NCI-H2227 (cell line): ENCODE measurements at regions not wholly inside any gene's neighbourhood (a gene's known extent, or its start where the extent isn't known, plus 50 kb on each side); places are given as distances from the start of the nearest gene placed in this dataset.

Experiments used
- DNase-seq: peaks from one replicate; lab custom pipeline; 2025; ENCODE audit not compliant: unreplicated experiment; lab: John Stamatoyannopoulos, UW

GRCh38 chr17:72206376-72206775 is 85.6 kb downstream of the SOX9 start:
- DNase-seq = no peak

GRCh38 chr17:72208832-72209231 is 88.0 kb downstream of the SOX9 start:
- no peak for DNase-seq

- no peak for DNase-seq
Measured at GRCh38 chr17:72212041-72212440, 91.2 kb downstream of the SOX9 start.

- no peak for DNase-seq
Measured at GRCh38 chr17:72215490-72215889, 94.7 kb downstream of the SOX9 start.

GRCh38 chr17:72215928-72216327 is 95.1 kb downstream of the SOX9 start:
- no peak for DNase-seq

- DNase-seq = peak; percentile 20
Measured at GRCh38 chr17:72219137-72219823, 98.5 kb downstream of the SOX9 start.

- no peak for DNase-seq
Measured at GRCh38 chr17:72219824-72220493, 99.1 kb downstream of the SOX9 start.

GRCh38 chr17:72222661-72223380 is 102.0 kb downstream of the SOX9 start:
- DNase-seq = no peak

GRCh38 chr17:72223866-72224291 is 103.1 kb downstream of the SOX9 start:
- DNase-seq = no peak

- no peak for DNase-seq
Measured at GRCh38 chr17:72226322-72226721, 105.5 kb downstream of the SOX9 start.

GRCh38 chr17:72233986-72234385 is 113.2 kb downstream of the SOX9 start:
- no peak for DNase-seq

GRCh38 chr17:72234985-72235384 is 114.2 kb downstream of the SOX9 start:
- peak; percentile 58 for DNase-seq

GRCh38 chr17:72236980-72237633 is 116.3 kb downstream of the SOX9 start:
- peak; percentile 49 for DNase-seq

GRCh38 chr17:72238157-72238673 is 117.4 kb downstream of the SOX9 start:
- DNase-seq = no peak

GRCh38 chr17:72239548-72239947 is 118.7 kb downstream of the SOX9 start:
- DNase-seq = no peak

GRCh38 chr17:72240333-72240732 is 119.5 kb downstream of the SOX9 start:
- no peak for DNase-seq

- DNase-seq = no peak
Measured at GRCh38 chr17:72244494-72244893, 123.7 kb downstream of the SOX9 start.

- DNase-seq = no peak
Measured at GRCh38 chr17:72244956-72245355, 124.1 kb downstream of the SOX9 start.

GRCh38 chr17:72249441-72249840 is 128.6 kb downstream of the SOX9 start:
- no peak for DNase-seq

GRCh38 chr17:72250206-72250605 is 129.4 kb downstream of the SOX9 start:
- DNase-seq = no peak

GRCh38 chr17:72253597-72253996 is 132.8 kb downstream of the SOX9 start:
- no peak for DNase-seq
